Endothelial cell of umbilical vein (primary cell): ENCODE measurements at regions not wholly inside any gene's neighbourhood (a gene's known extent, or its start where the extent isn't known, plus 50 kb on each side); places are given as distances from the start of the nearest gene placed in this dataset.

ENCODE experiments used
- BruUV-seq: library from RNA; stranded (reverse); fragments of 400-500 nt; replicated peaks from 2 replicates; lab custom pipeline; 2021; lab: Mats Ljungman, UMichigan
- CTCF ChIA-PET: fragments of 300-600, 350-600 bp; sonication (Branson Sonifier 250); formaldehyde crosslinking; loops from one replicate; lab custom pipeline; 2021; ENCODE audit warnings: antibody characterized with exemption, inconsistent platforms; lab: Charles Lee
- POLR2A ChIA-PET: fragments of 300-600, 350-600 bp; sonication (Branson Sonifier 250); formaldehyde crosslinking; loops from one replicate; lab custom pipeline; 2021; ENCODE audit warnings: antibody characterized with exemption, inconsistent platforms; lab: Charles Lee
- DNase-seq: peaks from one replicate; pipeline ENCODE4 v3.0.0-alpha.2; 2011; ENCODE audit warnings: low read depth, low spot score
- FAIRE-seq: peaks from 2 replicates; lab custom pipeline; 2011; peaks lifted over from hg19 to GRCh38; lab: Jason Lieb, UNC
- H2AFZ ChIP-seq: 2 replicates; pipeline ENCODE4 v1.6.0; 2012; ENCODE audit warnings: low read depth, low read length, control low read depth, inconsistent platforms
- H3K27ac ChIP-seq: 2 replicates; pipeline ENCODE4 v1.5.1; 2011; ENCODE audit warnings: low read depth, mild to moderate bottlenecking, control low read depth, low read length, moderate library complexity; ENCODE audit not compliant: insufficient read depth
- H3K27me3 ChIP-seq, 2 experiments: 2 replicates each; pipeline versions ENCODE4 v1.6.0 to v1.6.1; 2011; ENCODE audit warnings: low read length in 2 of 2, mixed read lengths in 1 of 2; ENCODE audit not compliant: control insufficient read depth in 2 of 2, insufficient read depth in 2 of 2
- H3K36me3 ChIP-seq, 2 experiments: 2 replicates in 1 of 2; 3 replicates in 1 of 2; pipeline ENCODE4 v1.5.1; 2011; ENCODE audit warnings: low read length in 2 of 2, mild to moderate bottlenecking in 1 of 2, moderate library complexity in 1 of 2; ENCODE audit not compliant: control insufficient read depth in 2 of 2, insufficient read depth in 2 of 2; ENCODE audit errors: extremely low read depth in 1 of 2
- H3K4me1 ChIP-seq: 3 replicates; pipeline ENCODE4 v1.5.1; 2011; ENCODE audit warnings: mild to moderate bottlenecking, low read length; ENCODE audit not compliant: control insufficient read depth, insufficient read depth; ENCODE audit errors: extremely low read depth
- H3K4me2 ChIP-seq: 2 replicates; pipeline ENCODE4 v1.6.1; 2011; ENCODE audit warnings: low read length, control low read depth, mixed read lengths; ENCODE audit not compliant: insufficient read depth
- H3K4me3 ChIP-seq, 3 experiments: fragments of 200-600 bp in 1 of 3; sonication (generic), shearing (Covaris generic) in 1 of 3; replicated peaks in 1 of 3; 2 replicates each; pipeline ENCODE4 v1.5.1; 2011 to 2016; ENCODE audit warnings: control low read depth in 3 of 3, low read length in 3 of 3, mild to moderate bottlenecking in 2 of 3, inconsistent platforms in 1 of 3, low read depth in 1 of 3, moderate library complexity in 1 of 3; ENCODE audit not compliant: insufficient read depth in 1 of 3
- H3K79me2 ChIP-seq: 2 replicates; pipeline ENCODE4 v1.6.0; 2012; ENCODE audit warnings: low read length, inconsistent platforms; ENCODE audit not compliant: control insufficient read depth, insufficient read depth
- H3K9ac ChIP-seq: replicated peaks from 2 replicates; pipeline ENCODE3; 2011; ENCODE audit warnings: low read length, control low read depth; ENCODE audit not compliant: insufficient read depth; ENCODE audit errors: extremely low read depth
- H3K9me1 ChIP-seq: replicated peaks from 3 replicates; pipeline ENCODE4 v1.6.0; 2011; ENCODE audit warnings: mild to moderate bottlenecking, low read length; ENCODE audit not compliant: control insufficient read depth, insufficient read depth; ENCODE audit errors: extremely low read depth
- H3K9me3 ChIP-seq: replicated peaks from 2 replicates; pipeline ENCODE4 v1.5.1; 2012; ENCODE audit warnings: low read length, inconsistent platforms; ENCODE audit not compliant: control insufficient read depth, insufficient read depth
- H4K20me1 ChIP-seq: replicated peaks from 2 replicates; pipeline ENCODE3; 2011; ENCODE audit warnings: mild to moderate bottlenecking, low read length; ENCODE audit not compliant: control insufficient read depth, insufficient read depth; ENCODE audit errors: extremely low read depth
- CTCF ChIP-seq, 2 donors: IDR thresholded peaks; 1 replicate in 1 of 2; 2 replicates in 1 of 2; pipeline ENCODE4 v1.5.1; 2011; ENCODE audit warnings: low read length in 2 of 2, mild to moderate bottlenecking in 2 of 2, moderate library complexity in 2 of 2, control low read depth in 1 of 2, inconsistent platforms in 1 of 2, low read depth in 1 of 2; ENCODE audit not compliant: insufficient read depth in 1 of 2; ENCODE audit errors: extremely low read depth in 1 of 2
- EZH2 ChIP-seq: IDR thresholded peaks from 2 replicates; pipeline ENCODE4 v1.6.1; 2012; ENCODE audit warnings: borderline replicate concordance, low read depth, mild to moderate bottlenecking, moderate library complexity, low read length, inconsistent platforms; ENCODE audit not compliant: severe bottlenecking
- FOS ChIP-seq: IDR thresholded peaks from 2 replicates; pipeline ENCODE4 v1.6.1; 2011; ENCODE audit warnings: mild to moderate bottlenecking, low read length, moderate library complexity, borderline replicate concordance; ENCODE audit not compliant: insufficient read depth
- GATA2 ChIP-seq: IDR thresholded peaks from 2 replicates; pipeline ENCODE4 v1.7.0; 2011; ENCODE audit warnings: low read depth, mild to moderate bottlenecking, moderate library complexity, mixed read lengths, low read length; ENCODE audit not compliant: insufficient read length, insufficient read depth
- JUN ChIP-seq: IDR thresholded peaks from 2 replicates; pipeline ENCODE4 v1.6.1; 2011; ENCODE audit warnings: borderline replicate concordance, low read depth; ENCODE audit not compliant: insufficient read length, insufficient read depth
- MYC ChIP-seq: IDR thresholded peaks from one replicate; pipeline ENCODE4 v1.6.1; 2011; ENCODE audit warnings: mild to moderate bottlenecking, low read depth, low read length
- POLR2A ChIP-seq: IDR thresholded peaks from 2 replicates; pipeline ENCODE4 v1.6.1; 2012; ENCODE audit warnings: low read depth, mild to moderate bottlenecking, control low read depth, low read length
- POLR2AphosphoS5 ChIP-seq: IDR thresholded peaks from 2 replicates; pipeline ENCODE4 v1.6.1; 2012; ENCODE audit warnings: low read depth, mild to moderate bottlenecking, control low read depth, low read length, moderate library complexity; ENCODE audit not compliant: insufficient read depth
- dilution Hi-C: fragments of 300-500 bp; cut with MboI; formaldehyde crosslinking; loops from one replicate; pipeline ENCODE4 v1.15.0; 2019; ENCODE audit warnings: low sequenced_read_pairs; ENCODE audit not compliant: extremely low pct_ligation_motif_present
- intact Hi-C: fragments of 100-400 bp; cut with micrococcal nuclease; formaldehyde crosslinking; loops from one replicate; pipeline ENCODE4 v1.10.0; 2022
- TF ChIP-seq, protein P1 (sequence below): IDR thresholded peaks from 2 replicates; pipeline ENCODE4 v1.6.1; 2011; ENCODE audit not compliant: insufficient read depth, insufficient read length

DNA sequence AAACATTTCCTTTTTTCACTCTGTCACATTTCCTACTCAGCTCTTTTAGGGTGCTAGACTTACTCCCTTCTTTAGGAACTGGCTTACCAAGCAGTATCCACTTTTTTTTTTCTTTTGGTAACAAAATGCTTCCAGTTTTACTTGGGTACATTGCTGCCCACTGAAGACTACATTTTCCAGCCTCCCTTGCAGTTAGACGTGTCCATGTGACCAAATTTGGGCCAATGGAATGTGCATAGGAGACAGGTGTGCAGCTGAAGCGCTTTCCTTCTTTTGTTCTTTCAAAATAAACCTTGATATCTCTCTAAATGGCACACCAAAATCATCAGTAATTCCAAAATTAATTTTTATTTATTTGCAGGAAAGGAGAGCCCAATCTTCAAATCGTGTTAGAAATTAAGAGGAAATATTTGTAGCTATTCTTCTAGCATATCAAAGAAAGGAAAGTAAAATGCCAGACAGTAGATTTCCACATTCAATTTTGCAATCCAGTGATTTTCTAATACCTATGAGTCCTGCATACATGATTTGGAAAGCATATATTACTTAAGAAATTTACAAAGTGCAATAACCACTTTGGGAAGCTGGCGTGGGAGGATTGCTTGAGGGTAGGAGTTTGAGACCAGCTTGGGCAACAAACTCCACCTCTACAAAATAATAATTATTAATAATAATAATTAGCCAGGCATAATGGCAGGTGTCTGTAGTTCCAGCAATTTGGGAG lies 422.0 kb upstream of the FRG2C start:
- intact Hi-C loops (no loop called here), dilution Hi-C loops (no loop called here)
- Histone ChIP-seq H3K27ac (no peak overlapping the region), H3K4me2 (no peak overlapping the region), H3K4me1 (no peaks in the 10 kb centered on the region), H4K20me1 (no peaks in the 10 kb centered on the region), H3K27me3 (no peaks in the 10 kb centered on the region), H3K79me2 (no peaks in the 10 kb centered on the region), H3K9me3 (no peaks in the 10 kb centered on the region), H3K36me3 (no peaks in the 10 kb centered on the region), H2AFZ (no peak overlapping the region), H3K9ac (no peak overlapping the region), H3K4me3 (no peak overlapping the region), H3K9me1 (no peaks in the 10 kb centered on the region)
- BruUV-seq: no TSS peak
- DNase-seq (no peak), FAIRE-seq (no peak)
- CTCF ChIA-PET: no interaction called here
- TF ChIP-seq JUN (no peak), MYC (no peak), GATA2 (no peak), EZH2 (no peak), POLR2A (no peak), FOS (no peak), CTCF (IDR thresholded peaks at IDR 0.05; ENCODE audit: extremely low read depth in 1 of 2, insufficient read depth in 1 of 2, low read depth in 1 of 2, low read length in 2 of 2) (no peak), POLR2AphosphoS5 (no peak)
- TF ChIP-seq, protein P1, sequence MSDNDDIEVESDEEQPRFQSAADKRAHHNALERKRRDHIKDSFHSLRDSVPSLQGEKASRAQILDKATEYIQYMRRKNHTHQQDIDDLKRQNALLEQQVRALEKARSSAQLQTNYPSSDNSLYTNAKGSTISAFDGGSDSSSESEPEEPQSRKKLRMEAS: no peak
- POLR2A ChIA-PET: no interaction called here
